HG02852 (cell line): ENCODE measurements at regions not wholly inside any gene's neighbourhood (a gene's known extent, or its start where the extent isn't known, plus 50 kb on each side); places are given as distances from the start of the nearest gene placed in this dataset.

Source experiments
- ATAC-seq: cut with Tn5 transposase; IDR thresholded peaks from one replicate; pipeline ENCODE4 v1.9.1; 2021; ENCODE audit warnings: mild to moderate bottlenecking, moderate library complexity; ENCODE audit not compliant: unreplicated experiment

- ATAC-seq: no peak
These were observed 84.3 kb upstream of the SMC2 start for GRCh38 chr9:104009826-104010225.

DNA sequence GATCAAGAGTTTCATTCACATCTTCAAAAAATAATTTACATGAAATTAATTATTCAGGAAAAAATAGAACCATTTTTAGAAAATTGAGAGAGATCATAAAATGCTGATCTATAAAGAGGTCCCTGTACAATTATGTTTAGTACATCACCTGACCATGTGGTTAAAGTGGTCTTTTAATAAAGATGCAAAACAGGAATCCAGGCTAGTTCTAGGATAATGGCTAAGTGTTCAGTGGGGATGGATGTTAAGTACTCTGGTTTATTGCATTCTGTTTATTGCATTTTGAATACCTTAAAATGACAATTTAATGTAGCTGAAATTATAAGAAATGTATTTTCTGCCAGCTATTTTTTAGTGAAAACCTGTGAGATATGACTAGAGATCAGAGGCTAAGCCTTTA, 72.0 kb upstream of the SMC2 start:
- no peak for ATAC-seq

GRCh38 chr9:104025104-104025503, 69.0 kb upstream of the SMC2 start:
- no peak for ATAC-seq

DNA sequence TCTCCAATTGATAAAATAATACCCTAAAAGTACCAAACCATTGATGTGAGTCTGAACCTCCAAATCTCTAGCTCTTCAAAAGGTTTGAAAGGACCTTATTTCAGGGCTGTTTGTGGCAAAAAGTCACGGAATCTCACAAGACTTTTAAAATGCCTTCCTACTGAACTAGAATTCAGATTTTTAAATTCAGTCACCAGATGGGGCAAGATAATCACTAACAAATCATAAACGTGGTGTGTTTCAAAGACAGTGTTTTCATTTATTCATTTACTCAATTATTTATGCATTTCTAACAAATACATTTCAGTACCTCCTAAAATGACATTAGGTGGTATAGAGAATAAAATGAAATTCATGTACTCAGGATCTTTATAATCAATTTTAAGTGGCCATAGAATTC, 68.2 kb upstream of the SMC2 start:
- ATAC-seq: no peak

GRCh38 chr9:104027295-104027694, 66.8 kb upstream of the SMC2 start:
- ATAC-seq: peak; percentile 34

DNA sequence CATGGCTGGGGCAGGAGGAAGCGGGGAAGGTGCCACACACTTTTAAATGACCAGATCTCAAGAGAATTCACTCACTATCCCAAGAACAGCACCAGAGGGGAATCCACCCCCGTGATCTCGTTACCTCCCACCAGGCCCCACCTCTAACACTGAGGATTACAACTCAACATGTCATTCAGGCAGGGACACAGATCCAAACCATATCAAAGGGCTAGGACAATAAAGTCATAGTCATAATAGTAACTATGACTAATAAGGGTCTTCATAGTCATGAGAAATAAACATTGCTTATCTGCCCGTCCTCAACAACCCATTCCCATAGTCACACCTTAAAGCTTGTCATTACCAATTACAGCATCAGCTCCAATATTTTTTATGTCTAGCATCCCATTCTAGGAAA, 65.3 kb upstream of the SMC2 start:
- peak; percentile 75 for ATAC-seq
